SK-N-SH (cell line): ENCODE measurements at regions not wholly inside any gene's neighbourhood (a gene's known extent, or its start where the extent isn't known, plus 50 kb on each side); places are given as distances from the start of the nearest gene placed in this dataset.

ENCODE experiments used
- CTCF ChIA-PET: fragments of 300-600, 350-600 bp; formaldehyde crosslinking; extraction: SDS; loops from one replicate; lab custom pipeline; 2021; lab: Yijun Ruan, JAX
- POLR2A ChIA-PET: fragments of 350-600 bp; sonication (Branson Sonifier 250); formaldehyde crosslinking; extraction: SDS; loops from one replicate; lab custom pipeline; 2020; ENCODE audit warnings: antibody characterized with exemption, inconsistent platforms; lab: Yijun Ruan, JAX
- DNase-seq: peaks from one replicate; pipeline ENCODE4 v3.0.0; 2012
- H2AFZ ChIP-seq: fragments of 200-600 bp; sonication (generic); 2 replicates; pipeline ENCODE4 v1.8.1; 2016; ENCODE audit warnings: antibody characterized with exemption, mild to moderate bottlenecking, low read depth
- H3F3A ChIP-seq: fragments of 200-600 bp; sonication (generic); replicated peaks from 2 replicates; pipeline ENCODE3; 2016; ENCODE audit warnings: antibody characterized with exemption, mild to moderate bottlenecking; ENCODE audit not compliant: insufficient read depth
- H3K27ac ChIP-seq, 2 experiments: fragments of 200-500 bp in 1 of 2; fragments of 200-600 bp in 1 of 2; sonication (Bioruptor generic) in 1 of 2; sonication (generic), shearing (Covaris generic) in 1 of 2; 2 replicates each; pipeline versions ENCODE4 v1.5.1 to v1.6.1; 2014 to 2016; ENCODE audit warnings: low read depth in 2 of 2, inconsistent platforms in 1 of 2, low read length in 1 of 2, mild to moderate bottlenecking in 1 of 2, mixed read lengths in 1 of 2
- H3K27me3 ChIP-seq: fragments of 200-600 bp; sonication (generic), shearing (Covaris generic); 2 replicates; pipeline ENCODE4 v1.6.1; 2016; ENCODE audit warnings: mixed run types; ENCODE audit not compliant: insufficient read depth
- H3K36me3 ChIP-seq, 2 experiments: fragments of 200-500 bp in 1 of 2; fragments of 200-600 bp in 1 of 2; sonication (Bioruptor generic) in 1 of 2; sonication (generic) in 1 of 2; replicated peaks in 1 of 2; 2 replicates each; pipeline versions ENCODE3 to v1.5.1; 2014 to 2016; ENCODE audit warnings: low read length in 1 of 2, mild to moderate bottlenecking in 1 of 2; ENCODE audit not compliant: insufficient read depth in 2 of 2, control insufficient read depth in 1 of 2
- H3K4me1 ChIP-seq, 2 experiments: fragments of 200-500 bp in 1 of 2; fragments of 200-600 bp in 1 of 2; sonication (Bioruptor generic) in 1 of 2; sonication (generic), shearing (Covaris generic) in 1 of 2; 2 replicates each; pipeline versions ENCODE4 v1.5.1 to v1.6.1; 2014 to 2016; ENCODE audit warnings: low read depth in 1 of 2, low read length in 1 of 2, mixed run types in 1 of 2; ENCODE audit not compliant: insufficient read depth in 2 of 2, control insufficient read depth in 1 of 2
- H3K4me2 ChIP-seq: fragments of 200-600 bp; sonication (generic), shearing (Covaris generic); 2 replicates; pipeline ENCODE4 v1.6.1; 2017; ENCODE audit warnings: mixed run types
- H3K4me3 ChIP-seq, 2 experiments: fragments of 200-500 bp in 1 of 2; fragments of 200-600 bp in 1 of 2; sonication (Bioruptor generic) in 1 of 2; sonication (generic), shearing (Covaris generic) in 1 of 2; 2 replicates each; pipeline versions ENCODE4 v1.5.1 to v1.8.1; 2014 to 2016; ENCODE audit warnings: low read depth in 2 of 2, inconsistent platforms in 1 of 2, low read length in 1 of 2, mild to moderate bottlenecking in 1 of 2, mixed read lengths in 1 of 2, moderate library complexity in 1 of 2
- H3K79me2 ChIP-seq: fragments of 200-600 bp; sonication (generic); 2 replicates; pipeline ENCODE4 v1.8.1; 2017; ENCODE audit warnings: mild to moderate bottlenecking; ENCODE audit not compliant: insufficient read depth
- H3K9ac ChIP-seq: fragments of 200-600 bp; sonication (generic); 2 replicates; pipeline ENCODE4 v1.6.1; 2017; ENCODE audit warnings: mixed run types
- H3K9me2 ChIP-seq: fragments of 200-600 bp; sonication (generic); 2 replicates; pipeline ENCODE4 v1.6.1; 2017; ENCODE audit warnings: mixed run types
- H3K9me3 ChIP-seq: fragments of 200-600 bp; sonication (generic); 2 replicates; pipeline ENCODE4 v1.6.1; 2017; ENCODE audit warnings: mixed run types, mild to moderate bottlenecking, moderate library complexity
- H4K20me1 ChIP-seq: fragments of 200-600 bp; sonication (generic); 2 replicates; pipeline ENCODE4 v1.6.1; 2017; ENCODE audit warnings: mild to moderate bottlenecking, mixed run types; ENCODE audit not compliant: insufficient read depth
- CHD2 ChIP-seq: fragments of 150-350 bp; IDR thresholded peaks from 2 replicates; pipeline ENCODE4 v1.6.1; 2018; ENCODE audit warnings: low read length; ENCODE audit not compliant: partially characterized antibody
- ELF1 ChIP-seq: IDR thresholded peaks from 2 replicates; pipeline ENCODE4 v1.4.0; 2012
- FOXJ3 ChIP-seq: sonication (generic); formaldehyde crosslinking; IDR thresholded peaks from 2 replicates; pipeline ENCODE4 v1.5.1; 2020; ENCODE audit warnings: mild to moderate bottlenecking, missing genetic modification reagents
- FOXM1 ChIP-seq: IDR thresholded peaks from 2 replicates; pipeline ENCODE4 v1.4.0; 2012; ENCODE audit warnings: low read depth, mild to moderate bottlenecking
- GABPA ChIP-seq: IDR thresholded peaks from 2 replicates; pipeline ENCODE4 v1.4.0; 2012; ENCODE audit warnings: low read depth, mild to moderate bottlenecking
- NRF1 ChIP-seq: IDR thresholded peaks from 2 replicates; pipeline ENCODE4 v1.6.1; 2012; ENCODE audit warnings: low read depth, mild to moderate bottlenecking, low read length
- RAD21 ChIP-seq: IDR thresholded peaks from 2 replicates; pipeline ENCODE4 v1.6.1; 2012; ENCODE audit warnings: mild to moderate bottlenecking, low read length
- RCOR1 ChIP-seq: fragments of 150-350 bp; IDR thresholded peaks from 2 replicates; pipeline ENCODE4 v1.6.1; 2017; ENCODE audit warnings: antibody characterized with exemption, low read length
- RFX5 ChIP-seq: IDR thresholded peaks from 2 replicates; pipeline ENCODE4 v1.6.1; 2012; ENCODE audit warnings: mild to moderate bottlenecking, improper control_type of control experiment, low read length
- SMC3 ChIP-seq: IDR thresholded peaks from 2 replicates; pipeline ENCODE4 v1.6.1; 2012; ENCODE audit warnings: low read depth, low read length, improper control_type of control experiment
- TEAD4 ChIP-seq: IDR thresholded peaks from 2 replicates; pipeline ENCODE4 v1.4.0; 2012; ENCODE audit warnings: mild to moderate bottlenecking, borderline replicate concordance; ENCODE audit not compliant: insufficient read depth
- WGBS: methylation state at CpG from one replicate; pipeline ENCODE4 v1.1.6; 2017; ENCODE audit warnings: low lambda C conversion rate; 5-methylcytosine and 5-hydroxymethylcytosine counted together
- TF ChIP-seq, protein P1 (sequence below): IDR thresholded peaks from 2 replicates; pipeline ENCODE4 v1.4.0; 2012; ENCODE audit warnings: low read depth, borderline replicate concordance
- TF ChIP-seq, protein P2 (sequence below): fragments of 150-350 bp; IDR thresholded peaks from 2 replicates; pipeline ENCODE4 v1.6.1; 2017; ENCODE audit warnings: antibody characterized with exemption, low read length, low read depth, borderline replicate concordance
- TF ChIP-seq, protein P3 (sequence below): IDR thresholded peaks from 2 replicates; pipeline ENCODE4 v1.4.0; 2012; ENCODE audit warnings: low read depth, borderline replicate concordance

DNA sequence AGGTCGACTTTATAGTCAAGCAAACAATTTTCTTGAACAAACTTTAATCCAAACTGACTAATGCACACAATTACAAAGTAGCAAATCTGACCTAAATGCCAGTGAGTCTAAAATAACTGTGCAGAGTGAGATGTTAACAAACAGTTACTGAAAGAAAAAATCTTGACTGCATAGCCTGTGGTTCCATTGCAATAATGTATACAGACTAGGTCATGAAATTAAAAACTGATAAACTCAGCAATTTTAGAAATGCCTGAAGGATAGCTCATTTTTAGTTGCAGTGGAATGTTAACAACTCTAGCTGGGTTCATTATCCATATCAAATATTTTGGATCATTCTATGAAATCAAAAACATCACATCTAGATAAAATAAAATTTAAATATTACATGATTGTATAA, 73.4 kb upstream of the CDH12 start (continued):
- TF ChIP-seq, protein P1, sequence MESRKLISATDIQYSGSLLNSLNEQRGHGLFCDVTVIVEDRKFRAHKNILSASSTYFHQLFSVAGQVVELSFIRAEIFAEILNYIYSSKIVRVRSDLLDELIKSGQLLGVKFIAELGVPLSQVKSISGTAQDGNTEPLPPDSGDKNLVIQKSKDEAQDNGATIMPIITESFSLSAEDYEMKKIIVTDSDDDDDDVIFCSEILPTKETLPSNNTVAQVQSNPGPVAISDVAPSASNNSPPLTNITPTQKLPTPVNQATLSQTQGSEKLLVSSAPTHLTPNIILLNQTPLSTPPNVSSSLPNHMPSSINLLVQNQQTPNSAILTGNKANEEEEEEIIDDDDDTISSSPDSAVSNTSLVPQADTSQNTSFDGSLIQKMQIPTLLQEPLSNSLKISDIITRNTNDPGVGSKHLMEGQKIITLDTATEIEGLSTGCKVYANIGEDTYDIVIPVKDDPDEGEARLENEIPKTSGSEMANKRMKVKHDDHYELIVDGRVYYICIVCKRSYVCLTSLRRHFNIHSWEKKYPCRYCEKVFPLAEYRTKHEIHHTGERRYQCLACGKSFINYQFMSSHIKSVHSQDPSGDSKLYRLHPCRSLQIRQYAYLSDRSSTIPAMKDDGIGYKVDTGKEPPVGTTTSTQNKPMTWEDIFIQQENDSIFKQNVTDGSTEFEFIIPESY = no peak

DNA sequence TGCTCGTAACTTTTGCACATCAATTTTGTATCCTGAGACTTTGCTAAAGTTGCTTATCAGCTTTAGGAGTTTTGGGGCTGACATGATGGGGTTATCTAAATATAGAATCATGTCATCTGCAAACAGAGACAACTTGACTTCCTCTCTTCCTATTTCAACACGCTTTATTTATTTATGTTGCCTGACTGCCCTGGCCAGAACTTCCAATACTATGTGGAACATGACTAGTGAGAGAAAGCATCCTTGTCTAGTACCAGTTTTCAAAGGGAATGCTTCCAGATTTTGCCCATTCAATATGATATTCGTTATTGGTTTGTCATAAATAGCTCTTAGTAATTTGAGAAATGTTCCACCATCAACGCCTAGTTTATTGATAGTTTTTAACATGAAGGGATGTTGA, 65.4 kb upstream of the CDH12 start:
- Histone ChIP-seq H4K20me1 (no peaks in the 10 kb centered on the region), H3K4me1 (no peaks in the 10 kb centered on the region), H3K9ac (no peak overlapping the region), H3K27ac (no peak overlapping the region), H3K27me3 (no peaks in the 10 kb centered on the region), H3F3A (no peaks in the 10 kb centered on the region), H3K9me3 (no peaks in the 10 kb centered on the region), H3K9me2 (no peaks in the 10 kb centered on the region), H3K4me3 (no peak overlapping the region), H2AFZ (no peak overlapping the region), H3K79me2 (no peaks in the 10 kb centered on the region), H3K36me3 (no peaks in the 10 kb centered on the region), H3K4me2 (no peak overlapping the region)
- WGBS = 2% methylated on average over 4 of the region's 4 CpGs
- ChIA-PET CTCF (interaction anchor here (0.6 kb wide), 1 partner anchor 1072 kb away, joined by 3 read pairs; no protein-coding TSS in a partner anchor), POLR2A (no interaction called here)
- DNase-seq = no peak
- TF ChIP-seq RCOR1 = no peak
- no peak for TF ChIP-seq RFX5
- no peak for TF ChIP-seq GABPA
- no peak for TF ChIP-seq FOXM1
- TF ChIP-seq CHD2 = no peak
- TF ChIP-seq RAD21 = no peak
- TF ChIP-seq, protein P2, sequence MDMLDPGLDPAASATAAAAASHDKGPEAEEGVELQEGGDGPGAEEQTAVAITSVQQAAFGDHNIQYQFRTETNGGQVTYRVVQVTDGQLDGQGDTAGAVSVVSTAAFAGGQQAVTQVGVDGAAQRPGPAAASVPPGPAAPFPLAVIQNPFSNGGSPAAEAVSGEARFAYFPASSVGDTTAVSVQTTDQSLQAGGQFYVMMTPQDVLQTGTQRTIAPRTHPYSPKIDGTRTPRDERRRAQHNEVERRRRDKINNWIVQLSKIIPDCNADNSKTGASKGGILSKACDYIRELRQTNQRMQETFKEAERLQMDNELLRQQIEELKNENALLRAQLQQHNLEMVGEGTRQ = no peak
- no peak for TF ChIP-seq SMC3
- TF ChIP-seq, protein P3, sequence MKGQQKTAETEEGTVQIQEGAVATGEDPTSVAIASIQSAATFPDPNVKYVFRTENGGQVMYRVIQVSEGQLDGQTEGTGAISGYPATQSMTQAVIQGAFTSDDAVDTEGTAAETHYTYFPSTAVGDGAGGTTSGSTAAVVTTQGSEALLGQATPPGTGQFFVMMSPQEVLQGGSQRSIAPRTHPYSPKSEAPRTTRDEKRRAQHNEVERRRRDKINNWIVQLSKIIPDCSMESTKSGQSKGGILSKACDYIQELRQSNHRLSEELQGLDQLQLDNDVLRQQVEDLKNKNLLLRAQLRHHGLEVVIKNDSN = no peak
- TF ChIP-seq FOXJ3 = no peak
- no peak for TF ChIP-seq TEAD4
- no peak for TF ChIP-seq ELF1

DNA sequence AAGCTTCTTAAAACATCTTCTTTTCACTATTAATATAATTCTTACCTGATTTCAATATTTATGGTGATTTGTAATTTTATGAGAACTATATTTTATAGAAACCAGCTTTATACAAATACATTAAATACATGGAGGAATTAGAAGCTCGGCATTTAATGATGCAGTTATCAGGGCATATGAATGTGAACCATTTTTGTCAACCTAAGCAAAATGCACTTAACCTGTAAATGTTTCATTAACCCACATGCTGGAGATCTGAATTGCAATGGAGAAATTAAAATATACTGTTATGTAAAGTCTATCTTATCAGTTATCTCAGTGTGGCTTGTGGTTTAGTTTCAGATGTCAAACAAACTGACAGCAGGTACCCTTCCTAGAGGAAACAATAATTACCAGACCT, 63.2 kb upstream of the CDH12 start:
- no peak overlapping the region for H3K4me2 ChIP-seq
- 2% methylated on average over 1 of the region's 1 CpG for WGBS
- H3K9me3 ChIP-seq = no peaks in the 10 kb centered on the region
- no peaks in the 10 kb centered on the region for H3F3A ChIP-seq
- no peaks in the 10 kb centered on the region for H3K9me2 ChIP-seq
- no peaks in the 10 kb centered on the region for H3K36me3 ChIP-seq
- no peak overlapping the region for H3K4me3 ChIP-seq
- CTCF ChIA-PET = no interaction called here
- TF ChIP-seq, protein P3 = no peak
- no peak for TF ChIP-seq NRF1
- no peak overlapping the region for H2AFZ ChIP-seq
- POLR2A ChIA-PET = no interaction called here
- H3K27ac ChIP-seq = no peak overlapping the region
- H3K27me3 ChIP-seq = no peaks in the 10 kb centered on the region
- no peaks in the 10 kb centered on the region for H3K79me2 ChIP-seq
- no peak for DNase-seq
- H3K9ac ChIP-seq = no peak overlapping the region
- H4K20me1 ChIP-seq = no peaks in the 10 kb centered on the region
- no peaks in the 10 kb centered on the region for H3K4me1 ChIP-seq
